ENCODE measurements at regions not wholly inside any gene's neighbourhood (a gene's known extent, or its start where the extent isn't known, plus 50 kb on each side); places are given as distances from the start of the nearest gene placed in this dataset.
"Not testable (repeated sequence)": the region's sequence is repeated elsewhere in the genome, so short reads cannot be mapped to it uniquely, and the experiment has no call there.

DNA sequence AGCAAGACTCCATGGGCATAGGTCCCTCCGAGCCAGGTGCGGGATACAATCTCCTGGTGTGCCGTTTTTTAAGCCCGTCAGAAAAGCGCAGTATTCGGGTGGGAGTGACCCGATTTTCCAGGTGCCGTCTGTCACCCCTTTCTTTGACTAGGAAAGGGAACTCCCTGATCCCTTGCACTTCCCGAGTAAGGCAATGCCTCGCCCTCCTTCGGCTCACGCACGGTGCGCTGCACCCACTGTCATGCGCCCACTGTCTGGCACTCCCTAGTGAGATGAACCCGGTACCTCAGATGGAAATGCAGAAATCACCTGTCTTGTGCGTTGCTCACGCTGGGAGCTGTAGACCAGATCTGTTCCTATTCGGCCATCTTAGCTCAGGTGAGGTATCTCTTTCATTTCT is 344.1 kb upstream of the ZNF32 start:
- DNase-seq = not testable (repeated sequence)

DNA sequence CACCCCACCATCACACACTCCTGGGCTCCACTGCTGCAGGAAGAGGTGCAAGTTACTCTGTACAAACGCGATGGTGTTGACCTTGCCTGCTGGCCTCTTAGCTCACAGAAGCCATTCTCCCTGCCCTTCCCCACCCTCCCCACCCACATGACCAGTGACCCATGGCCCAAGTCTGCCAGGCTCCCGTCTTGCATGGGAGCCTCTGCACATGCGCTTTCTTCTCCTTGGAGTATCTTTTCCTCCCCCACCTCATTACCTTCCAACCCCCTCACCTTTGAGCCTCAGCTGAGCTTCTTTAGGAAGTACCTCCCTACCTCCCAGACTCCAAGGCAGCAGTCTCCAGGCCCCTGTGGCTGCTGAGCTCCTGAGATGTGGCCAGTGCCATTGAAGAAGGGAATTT is 337.7 kb upstream of the ZNF32 start:
- DNase-seq = no peak

DNA sequence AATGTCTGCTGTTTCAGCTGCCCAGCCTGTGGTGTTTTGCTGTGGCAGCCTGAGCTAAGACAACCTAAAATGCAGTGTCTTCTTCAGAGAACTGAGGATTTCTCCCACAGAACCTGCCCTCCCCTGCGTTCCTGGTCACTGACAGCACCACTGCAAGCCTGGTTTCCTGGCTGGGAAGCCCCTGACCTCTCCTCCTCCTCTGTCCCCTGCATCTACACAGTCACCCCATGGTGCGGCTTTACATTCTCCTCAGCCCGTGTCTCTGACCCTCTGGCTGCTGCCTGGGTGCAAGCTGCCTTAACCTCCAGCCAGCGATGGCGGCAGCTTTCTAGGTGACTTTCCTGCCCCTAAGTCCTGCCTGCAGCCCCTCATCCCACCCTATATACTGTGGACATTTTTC is 337.3 kb upstream of the ZNF32 start:
- no peak for DNase-seq

DNA sequence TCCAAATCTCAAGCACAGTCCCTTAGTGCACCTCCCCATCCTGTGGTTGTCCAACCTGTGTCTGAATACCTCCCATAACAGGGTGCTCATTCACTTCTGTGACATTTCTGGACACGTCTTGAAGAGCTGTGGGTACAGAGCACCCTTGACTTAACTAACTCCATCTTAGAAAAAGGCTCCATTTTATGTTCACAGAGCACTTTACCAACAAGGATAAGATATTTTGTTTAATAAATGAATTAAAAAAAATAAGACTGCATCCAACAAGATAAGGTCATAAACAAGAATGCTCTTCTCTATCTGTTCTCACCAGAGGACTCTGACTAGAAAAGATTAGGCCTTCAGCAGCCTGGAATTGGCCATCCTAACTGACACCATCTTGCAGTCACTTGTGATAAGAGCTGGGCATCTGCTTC is 335.2 kb upstream of the ZNF32 start:
- no peak for DNase-seq

DNA sequence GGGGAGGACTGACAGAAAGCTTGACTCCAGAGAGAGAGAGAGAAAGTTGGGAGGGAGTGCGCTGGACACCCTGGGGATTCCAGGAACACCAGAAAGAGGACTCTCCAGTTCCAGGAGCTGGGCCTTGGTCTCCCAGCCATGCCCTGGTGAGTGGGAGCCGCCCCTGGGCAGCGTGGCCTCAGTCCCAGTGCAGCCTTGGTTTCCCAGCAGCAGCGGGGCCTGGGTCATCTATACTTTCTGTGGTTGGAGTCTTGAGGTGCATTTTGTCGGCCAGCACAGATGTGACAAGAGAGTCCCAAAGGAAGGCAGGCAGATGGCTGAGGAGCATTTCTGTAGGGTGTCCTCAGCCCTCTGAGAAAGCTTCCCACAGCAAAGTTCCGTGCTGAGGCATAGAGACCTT is 334.7 kb upstream of the ZNF32 start:
- no peak for DNase-seq

DNA sequence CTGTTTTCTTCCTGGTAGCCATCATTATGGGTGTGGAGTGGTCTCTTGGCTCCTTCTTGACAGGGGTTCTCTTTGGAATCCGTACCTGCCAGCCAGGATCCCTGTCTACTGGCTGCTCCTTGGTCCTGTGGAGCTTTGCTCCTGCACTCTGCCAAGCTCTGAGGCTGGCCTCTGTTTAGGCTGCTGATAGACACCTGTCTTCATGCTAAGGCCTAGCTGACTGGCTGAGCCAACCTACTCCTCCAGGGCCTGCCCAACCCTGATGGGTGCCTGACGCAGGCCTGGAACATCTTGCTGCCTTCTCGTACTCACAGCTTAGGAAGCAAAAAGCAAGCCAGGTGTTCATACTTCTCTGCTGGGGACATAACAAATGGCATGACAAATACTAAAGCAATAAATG is 333.6 kb upstream of the ZNF32 start:
- no peak for DNase-seq

DNA sequence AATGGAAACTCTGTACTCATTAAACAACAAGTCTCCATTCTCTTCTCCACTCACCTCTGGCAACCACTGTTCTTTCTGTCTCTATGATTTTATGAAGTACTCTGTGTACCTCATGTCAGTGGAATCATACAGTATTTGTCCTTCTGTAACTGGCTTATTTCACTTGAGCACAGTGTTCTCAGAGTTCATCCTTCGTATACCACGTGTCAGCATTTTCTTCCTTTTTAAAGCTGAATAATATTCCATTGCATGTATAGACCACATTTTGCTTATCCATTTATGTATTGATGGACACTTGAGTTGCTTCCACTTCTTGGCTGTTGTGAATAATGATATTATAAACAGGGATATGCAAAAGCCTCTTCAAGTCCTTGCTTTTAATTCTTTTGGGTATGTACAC is 333.0 kb upstream of the ZNF32 start:
- no peak for DNase-seq

DNA sequence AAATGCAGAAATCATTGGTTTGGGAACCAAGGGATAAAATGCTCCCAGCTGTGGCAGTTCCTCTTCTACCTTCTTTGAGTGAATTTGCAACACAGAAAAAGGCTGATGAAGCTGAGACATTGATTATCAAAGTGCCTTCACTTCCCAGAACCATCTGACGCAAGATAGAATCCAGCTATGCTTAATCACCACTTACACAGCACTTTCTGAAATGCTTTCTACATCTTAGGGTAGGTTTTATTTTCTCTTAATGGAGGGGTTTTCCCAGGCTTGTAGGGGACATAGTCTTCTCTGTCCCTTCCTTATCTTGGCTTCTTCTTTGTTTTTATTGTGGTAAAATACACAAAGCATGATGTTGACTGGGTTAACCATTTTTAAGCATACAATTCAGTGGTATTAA is 332.6 kb upstream of the ZNF32 start:
- no peak for DNase-seq

DNA sequence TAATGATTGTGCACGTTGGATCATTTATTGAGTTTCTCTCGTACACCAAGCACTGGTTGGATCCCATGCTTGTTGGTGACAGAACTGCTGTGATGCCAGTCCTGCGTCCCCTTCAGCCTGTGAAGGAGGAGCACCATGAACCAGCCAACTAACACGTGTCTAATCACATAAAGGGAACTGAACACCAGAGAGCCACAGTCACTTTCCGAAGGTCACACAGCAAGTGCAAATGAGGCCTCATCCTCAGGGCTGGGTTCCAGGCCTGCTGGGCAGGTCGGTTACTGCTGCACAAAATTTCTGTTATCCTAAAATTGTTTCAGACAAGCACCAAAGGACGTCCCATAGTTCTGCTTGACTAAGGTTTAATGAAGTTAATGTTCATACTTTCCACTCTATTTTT is 332.0 kb upstream of the ZNF32 start:
- DNase-seq = no peak

DNA sequence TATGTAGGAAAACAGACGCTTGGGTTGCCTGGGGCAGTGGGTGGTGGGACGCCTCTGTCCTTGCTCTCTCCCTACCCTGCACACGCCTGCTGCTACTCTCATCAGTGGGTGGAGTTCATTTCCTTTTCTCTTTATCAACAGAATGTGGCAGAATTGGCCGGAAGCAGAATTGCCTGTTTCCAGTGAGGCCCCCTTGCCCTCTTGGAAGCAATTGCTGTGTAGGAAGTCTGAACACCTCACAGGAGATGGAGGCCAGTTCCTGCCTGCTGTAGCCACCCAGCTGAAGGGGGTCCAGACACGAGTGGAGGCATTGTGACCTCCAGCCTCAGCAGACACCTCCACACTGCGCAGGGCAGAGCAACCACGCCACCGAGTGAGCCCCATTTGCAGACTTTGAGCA is 331.6 kb upstream of the ZNF32 start:
- DNase-seq = no peak

DNA sequence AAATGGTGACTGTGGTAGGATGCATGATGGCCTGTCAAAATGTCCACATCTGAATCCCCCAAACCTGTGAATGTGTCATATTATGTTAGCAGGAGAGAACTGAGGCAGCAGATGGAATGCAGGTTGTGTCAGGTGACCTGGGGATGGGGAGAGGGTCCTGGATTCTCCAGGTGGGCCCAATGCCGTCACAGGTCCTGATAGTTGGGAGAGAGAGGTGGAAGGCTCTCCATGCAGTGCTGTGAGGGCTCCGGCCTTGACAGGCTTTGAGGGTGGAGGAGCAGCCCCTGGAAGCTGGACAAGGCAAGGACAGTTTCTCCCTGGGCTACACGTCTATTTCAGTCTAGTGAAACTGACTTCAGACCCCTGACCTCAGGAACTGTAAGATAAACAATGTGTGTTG is 330.9 kb upstream of the ZNF32 start:
- DNase-seq = no peak

DNA sequence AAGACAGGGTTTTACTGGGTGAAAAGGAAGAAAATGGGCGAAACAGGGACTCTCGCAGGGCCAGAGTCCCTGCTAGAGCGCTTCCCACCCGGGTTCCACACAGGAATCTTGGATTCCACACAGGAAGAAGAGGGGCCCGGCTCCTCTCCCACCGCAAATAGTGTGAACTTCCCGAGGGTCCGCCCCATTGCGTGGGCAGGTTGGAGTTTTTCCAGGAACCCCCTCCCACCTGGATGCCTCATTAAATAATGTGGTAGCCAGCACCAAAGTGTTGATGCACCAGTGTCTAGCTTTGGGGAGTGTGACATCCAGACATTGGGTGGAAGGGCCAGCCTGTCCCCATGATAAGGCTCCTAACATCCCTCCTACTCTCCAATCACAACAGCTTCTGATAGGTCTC is 330.3 kb upstream of the ZNF32 start:
- DNase-seq = no peak

DNA sequence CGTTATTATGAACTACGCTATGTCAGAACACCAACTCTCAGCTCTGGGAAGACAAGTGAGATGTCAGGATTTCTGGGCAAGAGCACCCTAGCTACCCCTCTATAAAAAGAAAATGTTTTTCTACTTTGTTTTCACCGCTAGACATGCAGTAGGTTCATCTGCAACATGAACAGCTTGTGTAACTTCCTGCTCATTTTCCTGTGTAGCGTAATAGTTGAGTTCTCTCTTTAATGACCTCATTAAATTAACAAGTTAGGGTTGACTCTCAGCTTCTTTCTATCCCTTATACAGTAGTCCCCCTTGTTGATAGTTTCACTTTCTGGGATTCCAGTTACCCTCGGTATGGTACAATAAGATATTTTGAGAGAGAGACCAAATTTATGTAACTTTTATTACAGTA is 329.4 kb upstream of the ZNF32 start:
- DNase-seq = no peak

DNA sequence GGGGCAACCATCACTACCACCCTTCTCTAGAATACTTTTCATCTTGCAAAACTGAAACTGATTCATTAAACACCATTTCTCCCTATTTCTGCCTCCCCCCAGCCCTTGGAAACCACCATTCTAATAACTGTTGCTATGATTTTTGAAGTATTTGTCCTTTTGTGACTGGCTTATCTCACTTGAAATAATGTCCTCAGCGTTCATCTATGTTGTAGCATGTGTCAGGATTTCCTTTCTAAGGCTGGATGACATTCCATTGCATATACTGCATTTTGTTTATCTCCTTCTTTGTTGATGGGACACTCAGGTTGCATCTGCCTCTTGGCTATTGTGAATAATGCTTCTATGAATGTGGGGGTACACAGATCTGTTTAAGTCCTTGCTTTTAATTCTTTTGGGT is 327.6 kb upstream of the ZNF32 start:
- no peak for DNase-seq

DNA sequence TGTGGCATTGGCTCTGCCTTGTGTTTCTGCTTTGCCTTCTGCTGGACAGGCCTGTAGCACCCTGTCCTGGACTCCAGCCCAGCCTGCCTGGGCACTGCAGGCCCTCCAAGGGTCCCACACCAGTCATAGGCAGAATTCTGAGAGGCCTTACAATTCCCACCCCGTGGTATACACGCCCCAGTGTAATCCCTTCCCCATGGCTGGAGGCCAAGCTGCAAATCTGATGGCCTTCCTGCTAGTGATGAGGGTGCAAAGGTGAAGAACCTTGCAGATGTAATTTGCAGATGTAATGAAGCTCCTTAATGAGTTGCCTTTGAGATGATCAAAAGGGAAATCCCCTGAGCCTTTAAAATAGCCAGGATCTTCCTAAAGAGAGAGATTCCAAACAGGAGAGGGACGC is 325.1 kb upstream of the ZNF32 start:
- DNase-seq = no peak

DNA sequence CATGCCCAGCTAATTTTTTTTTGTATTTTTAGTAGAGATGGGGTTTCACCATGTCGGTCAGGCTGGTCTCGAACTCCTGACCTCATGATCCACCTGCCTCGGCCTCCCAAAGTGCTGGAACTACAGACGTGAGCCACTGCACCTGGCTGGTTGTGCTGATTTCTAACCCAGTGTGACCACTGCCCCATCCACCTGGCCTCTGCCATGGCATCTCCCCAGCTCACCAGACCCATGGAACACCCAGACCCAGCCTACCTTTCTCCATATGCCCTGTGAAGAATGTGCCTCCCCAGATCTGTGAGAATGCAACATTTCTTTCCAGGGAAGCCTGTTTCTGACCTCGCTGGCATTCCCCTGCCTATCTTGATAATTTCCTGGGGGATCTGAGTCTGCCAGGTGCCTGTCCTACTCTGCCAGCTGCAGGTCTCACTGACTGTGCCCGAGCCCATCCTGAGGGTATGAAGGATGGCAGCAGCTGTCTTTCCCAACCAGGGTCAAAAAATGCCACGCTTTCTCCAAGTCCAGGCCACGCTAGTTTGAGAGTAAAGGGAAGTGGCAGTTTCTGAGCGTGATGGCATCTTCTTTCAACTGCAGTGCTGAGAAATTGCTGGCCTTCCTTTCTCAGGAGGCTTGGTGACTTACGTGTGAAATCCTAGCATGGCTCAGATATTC is 324.4 kb upstream of the ZNF32 start:
- no peak for DNase-seq

DNA sequence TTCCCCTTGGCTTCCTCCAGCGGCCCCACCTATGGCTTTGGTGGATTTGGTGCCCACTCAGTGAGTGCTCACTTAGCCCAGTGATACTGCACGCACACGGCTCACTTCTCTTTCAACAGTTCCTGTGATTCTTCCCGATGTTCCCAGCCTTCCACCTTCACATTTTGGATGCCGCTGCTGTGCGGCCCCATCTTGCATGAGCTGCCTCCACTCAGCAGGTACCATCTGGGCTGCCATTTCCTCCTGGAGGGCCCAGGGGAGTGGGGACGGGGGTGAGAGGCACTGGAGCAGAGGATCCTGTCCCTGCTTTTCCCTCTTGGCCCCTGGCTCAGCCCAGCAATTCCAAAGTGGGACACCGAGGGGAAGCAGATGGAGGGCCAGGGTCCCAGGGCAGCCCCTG is 323.3 kb upstream of the ZNF32 start:
- DNase-seq = no peak

DNA sequence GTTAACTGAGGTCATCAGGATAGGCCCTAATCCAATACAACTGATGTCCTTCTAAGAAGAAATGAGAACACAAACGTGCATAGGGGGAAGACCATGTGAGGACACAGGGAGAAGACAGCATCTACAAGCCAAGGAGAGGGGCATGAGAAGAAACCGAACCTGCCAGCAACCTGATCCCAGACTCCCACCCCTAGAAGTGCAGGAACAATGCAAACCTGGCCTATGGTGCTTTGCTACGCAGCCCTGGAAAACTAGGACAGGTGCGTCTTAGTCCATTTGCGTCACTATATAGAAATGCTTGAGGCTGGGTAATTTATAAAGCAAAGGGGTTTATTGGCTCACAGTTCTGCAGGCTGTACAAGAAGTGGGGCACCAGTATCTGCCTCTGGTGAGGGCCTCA is 322.6 kb upstream of the ZNF32 start:
- no peak for DNase-seq

DNA sequence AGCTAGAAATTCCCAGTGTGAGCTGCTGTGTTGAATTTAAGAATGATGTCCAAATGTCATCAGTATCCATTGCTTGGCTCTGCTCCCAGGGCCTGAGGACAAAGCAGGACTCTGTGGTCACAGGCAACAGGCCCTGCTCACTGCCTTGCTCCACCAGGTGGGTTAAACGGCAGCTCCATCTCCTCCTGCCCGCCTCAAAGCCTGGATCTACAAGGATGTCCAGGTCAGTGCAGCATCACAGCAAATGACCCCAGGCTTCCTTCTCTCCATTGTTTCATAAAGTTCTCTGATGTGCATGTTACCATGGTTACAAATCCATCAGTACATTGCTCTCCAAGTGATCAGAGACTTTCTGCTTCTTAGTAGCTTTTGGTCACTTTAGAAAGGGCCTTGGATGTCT is 322.0 kb upstream of the ZNF32 start:
- DNase-seq = no peak

DNA sequence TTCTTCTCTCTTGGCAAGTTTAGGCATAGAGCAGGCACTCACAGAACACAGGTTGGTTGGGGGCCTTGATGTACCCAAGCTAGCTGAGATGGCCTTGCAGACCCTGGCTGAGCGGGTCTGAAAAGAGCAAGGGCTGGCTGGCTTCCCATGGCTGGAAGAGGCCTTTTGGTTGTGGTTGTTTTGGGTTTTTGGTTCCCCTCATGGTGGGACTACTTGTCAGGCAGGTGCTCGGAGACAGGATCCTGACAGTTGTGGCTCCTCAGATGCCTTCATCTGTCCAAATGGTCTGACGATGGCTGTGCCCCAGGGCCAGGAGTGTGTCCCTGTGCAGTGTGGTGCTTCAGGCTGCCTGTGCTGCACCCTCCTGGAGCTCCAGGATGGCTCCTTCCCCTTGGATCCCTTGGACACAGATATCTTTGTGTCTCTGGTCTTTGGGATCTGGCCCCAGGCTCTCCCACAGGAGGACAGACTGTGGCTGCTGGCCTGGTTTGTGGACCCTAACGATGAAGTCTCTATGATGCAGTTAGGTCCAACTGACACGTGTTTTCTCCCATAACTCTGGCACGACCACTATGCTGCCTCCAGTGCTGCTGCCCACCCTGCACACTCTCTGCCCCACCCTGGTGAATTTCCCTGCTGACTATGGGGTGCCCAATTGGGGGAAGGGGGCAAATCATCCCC is 321.5 kb upstream of the ZNF32 start:
- DNase-seq = no peak

DNA sequence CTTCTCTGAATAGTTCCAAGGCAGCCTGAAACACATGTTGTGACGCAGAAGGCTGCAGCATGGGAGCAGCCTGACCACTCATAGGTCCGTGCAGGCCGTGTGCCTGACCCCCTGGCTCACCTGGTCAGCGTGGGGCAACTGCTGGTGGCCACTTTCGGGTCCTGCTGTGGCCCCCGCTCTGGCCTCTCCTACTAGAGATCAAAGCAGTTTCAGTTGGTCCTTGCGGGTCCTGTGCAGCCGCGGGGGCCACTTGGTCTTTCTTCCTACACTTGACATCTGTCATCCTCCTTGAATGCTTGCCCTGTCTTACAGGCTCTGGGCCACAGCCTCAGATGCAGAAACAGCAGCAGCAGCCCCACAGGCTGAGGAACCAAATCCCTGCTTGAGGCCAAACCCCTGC is 320.8 kb upstream of the ZNF32 start:
- DNase-seq = no peak

DNA sequence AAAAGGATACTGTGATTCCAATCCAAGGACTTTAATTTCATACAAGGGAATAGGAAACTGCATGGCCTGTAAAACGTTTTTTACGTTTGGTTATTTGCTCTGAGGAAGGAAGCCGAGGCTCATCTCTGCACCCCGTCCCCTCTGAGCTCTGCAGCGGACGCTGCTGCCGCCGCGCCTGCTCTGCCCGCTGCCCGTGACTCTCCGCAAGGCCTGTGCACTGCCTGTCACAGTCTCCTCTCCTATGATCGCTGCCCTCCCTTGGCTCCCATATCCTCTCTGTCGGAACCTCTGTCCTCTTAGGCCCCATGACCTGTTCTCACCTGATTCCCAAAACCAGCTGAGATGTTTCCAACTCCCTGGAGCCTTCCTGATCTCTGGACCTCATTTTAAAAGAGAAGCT is 320.3 kb upstream of the ZNF32 start:
- DNase-seq = no peak

DNA sequence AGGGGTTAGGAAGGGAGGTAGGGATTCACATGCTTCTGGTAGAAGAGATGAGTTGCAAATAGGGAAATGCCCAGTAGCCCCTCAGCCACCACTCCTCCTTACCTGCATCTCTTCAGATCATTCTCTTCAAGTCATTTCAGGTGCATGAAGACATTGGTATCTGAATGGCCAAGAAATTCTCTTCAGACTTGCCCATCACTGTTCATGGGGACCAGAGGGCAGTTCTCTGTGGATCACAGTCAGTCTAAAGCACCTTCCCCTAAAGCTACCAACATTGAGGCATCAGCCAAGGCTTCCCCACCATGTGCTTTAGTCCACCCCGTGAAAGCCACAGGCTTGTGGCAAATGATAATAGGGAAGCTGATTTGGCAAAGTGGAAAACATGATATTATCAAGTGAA is 319.4 kb upstream of the ZNF32 start:
- DNase-seq = no peak

DNA sequence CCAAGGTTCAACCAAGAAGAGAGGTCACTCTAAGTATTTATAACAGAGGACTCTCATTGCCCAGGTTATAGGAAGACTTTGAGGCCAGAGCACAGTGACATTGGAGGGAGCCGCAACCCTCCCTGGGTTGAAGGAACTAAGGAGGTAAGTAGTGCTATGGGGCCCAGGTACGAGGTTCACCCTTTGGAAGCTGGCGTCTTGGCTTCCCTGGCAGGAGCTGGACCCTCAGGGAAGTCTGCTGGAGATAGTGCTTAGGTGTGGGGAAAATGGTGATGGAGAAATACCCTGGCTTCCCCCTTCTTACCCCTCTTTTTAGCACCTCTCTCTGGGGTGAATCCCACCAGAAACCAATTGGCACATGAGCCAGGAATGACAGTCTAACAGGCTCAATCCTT is 317.9 kb upstream of the ZNF32 start:
- no peak for DNase-seq

DNA sequence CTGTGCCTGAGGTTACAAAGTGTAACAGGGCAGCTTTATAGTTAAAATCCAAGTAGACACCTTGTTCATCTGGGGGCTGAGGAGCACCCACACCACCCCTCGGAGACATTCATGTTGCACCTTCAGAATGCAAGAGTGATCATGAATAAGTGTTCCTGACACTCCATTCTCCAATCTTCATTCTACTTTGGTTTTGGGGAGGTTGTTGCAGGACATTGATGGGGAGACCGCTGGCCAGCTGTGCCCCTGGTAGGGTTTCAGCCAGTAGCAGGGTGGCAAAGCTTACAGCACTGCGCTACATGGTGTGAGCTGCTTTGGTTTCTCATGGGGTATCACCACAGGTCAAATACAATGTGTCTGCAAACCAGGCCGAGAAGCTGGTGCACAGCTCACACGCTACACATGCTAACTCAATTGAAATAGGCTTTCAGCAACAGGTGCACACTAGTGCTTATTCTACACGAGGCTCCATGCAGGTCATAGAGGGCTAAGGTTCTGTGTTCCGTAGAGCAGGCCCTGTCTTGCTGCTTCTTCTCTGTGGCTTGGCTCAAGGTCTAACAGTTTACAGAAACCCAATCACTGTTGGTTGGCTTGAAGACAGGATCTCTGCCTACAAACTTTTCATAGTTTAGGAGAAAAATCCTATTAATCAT is 317.4 kb upstream of the ZNF32 start:
- no peak for DNase-seq
